ENCODE measurements at regions not wholly inside any gene's neighbourhood (a gene's known extent, or its start where the extent isn't known, plus 50 kb on each side); places are given as distances from the start of the nearest gene placed in this dataset.

GRCh38 chr1:59057211-59057694 lies 239.6 kb upstream of the FGGY start:
- TF ChIP-seq CTCF (IDR thresholded peaks at IDR 0.05; ENCODE audit: insufficient read depth, low read depth, low read length) = no peak
- TF ChIP-seq EZH2 (IDR thresholded peaks at IDR 0.05; ENCODE audit: insufficient read depth, low read length) = no peak

Measured in astrocyte (in vitro differentiated cells and primary cell).